T-cell (primary cell): ENCODE measurements at regions not wholly inside any gene's neighbourhood (a gene's known extent, or its start where the extent isn't known, plus 50 kb on each side); places are given as distances from the start of the nearest gene placed in this dataset.

Source experiments
- ATAC-seq, 4 experiments: fragments of 200-7000 bp in 3 of 4; fragments of 150-1000 bp in 1 of 4; cut with Tn5 transposase; replicated peaks in 1 of 4; 1 replicate in 3 of 4; 2 replicates in 1 of 4; pipeline ENCODE4 v1.10.0; 2021; ENCODE audit warnings: moderate library complexity in 3 of 4, mild to moderate bottlenecking in 2 of 4, moderate number of reproducible peaks in 1 of 4
- CTCF ChIA-PET, 2 donors: fragments of 300-600 bp; sonication (Branson Sonifier 250); formaldehyde crosslinking; loops; one replicate each; lab custom pipeline; 2022; ENCODE audit warnings: antibody characterized with exemption in 2 of 2; lab: Charles Lee
- POLR2A ChIA-PET, 2 donors: fragments of 300-600 bp; sonication (Branson Sonifier 250); formaldehyde crosslinking; loops; one replicate each; lab custom pipeline; 2022; ENCODE audit warnings: antibody characterized with exemption in 2 of 2; lab: Charles Lee
- DNase-seq, 35 experiments: peaks; one replicate each; pipeline versions ENCODE4 v3.0.0 to v3.0.0-alpha.2; 2013 to 2023
- H3K27ac ChIP-seq: one replicate; pipeline ENCODE4 v1.5.1; 2013; ENCODE audit warnings: low read length
- H3K27me3 ChIP-seq, 2 experiments: replicated peaks in 1 of 2; 1 replicate in 1 of 2; 2 replicates in 1 of 2; pipeline versions ENCODE4 v1.6.1 to v1.7.0; 2013; ENCODE audit warnings: low read length in 1 of 2, mixed read lengths in 1 of 2; ENCODE audit not compliant: control insufficient read depth in 2 of 2, insufficient read depth in 2 of 2; ENCODE audit errors: extremely low read depth in 1 of 2
- H3K36me3 ChIP-seq, 2 donors: 1 replicate in 1 of 2; 2 replicates in 1 of 2; pipeline versions ENCODE4 v1.6.1 to v1.7.0; 2013; ENCODE audit warnings: low read length in 1 of 2; ENCODE audit not compliant: control insufficient read depth in 2 of 2, insufficient read depth in 1 of 2; ENCODE audit errors: extremely low read depth in 1 of 2
- H3K4me1 ChIP-seq, 2 experiments: 1 replicate in 1 of 2; 2 replicates in 1 of 2; pipeline versions ENCODE4 v1.6.1 to v1.7.0; 2013; ENCODE audit warnings: low read length in 2 of 2, mixed read lengths in 1 of 2; ENCODE audit not compliant: insufficient read depth in 2 of 2, control insufficient read depth in 1 of 2; ENCODE audit errors: extremely low read depth in 1 of 2
- H3K4me3 ChIP-seq, 2 donors: 1 replicate in 1 of 2; 2 replicates in 1 of 2; pipeline versions ENCODE4 v1.5.1 to v1.7.0; 2013; ENCODE audit warnings: mild to moderate bottlenecking in 2 of 2, low read length in 1 of 2, moderate library complexity in 1 of 2; ENCODE audit not compliant: control insufficient read depth in 1 of 2; ENCODE audit errors: extremely low read depth in 1 of 2
- H3K9me3 ChIP-seq: 2 replicates; pipeline ENCODE4 v1.7.0; 2013
- H3K27ac Mint-ChIP-seq, 2 donors: one replicate each; pipeline ENCODE4 v1.8.0; 2020 to 2021; ENCODE audit warnings: mild to moderate bottlenecking in 2 of 2, mixed read lengths in 2 of 2
- H3K27me3 Mint-ChIP-seq, 2 donors: one replicate each; pipeline ENCODE4 v1.8.0; 2021 to 2022; ENCODE audit warnings: mixed read lengths in 2 of 2
- H3K36me3 Mint-ChIP-seq: one replicate; pipeline ENCODE4 v1.8.0; 2021; ENCODE audit warnings: mixed read lengths
- H3K4me1 Mint-ChIP-seq, 3 donors: one replicate each; pipeline ENCODE4 v1.8.0; 2020 to 2022; ENCODE audit warnings: mixed read lengths in 3 of 3, mild to moderate bottlenecking in 1 of 3
- H3K4me3 Mint-ChIP-seq, 3 donors: one replicate each; pipeline ENCODE4 v1.8.0; 2020 to 2022; ENCODE audit warnings: mild to moderate bottlenecking in 3 of 3, mixed read lengths in 3 of 3, moderate library complexity in 3 of 3
- H3K9me3 Mint-ChIP-seq, 3 donors: one replicate each; pipeline ENCODE4 v1.8.0; 2020 to 2022; ENCODE audit warnings: mixed read lengths in 3 of 3
- WGBS: methylation state at CpG from one replicate; pipeline ENCODE4 v1.1.5; 2013; ENCODE audit warnings: missing lambda C conversion rate; ENCODE audit not compliant: insufficient coverage; 5-methylcytosine and 5-hydroxymethylcytosine counted together

- Mint-ChIP-seq H3K27me3 (no peaks in the 10 kb centered on the region), H3K36me3 (no peaks in the 10 kb centered on the region), H3K9me3 (peaks cover 0 to 9% (median 3%) of the 10 kb centered on the region in 3 donors), H3K4me1 (no peaks in the 10 kb centered on the region), H3K4me3 (no peak overlapping the region), H3K27ac (no peak overlapping the region)
- Histone ChIP-seq H3K27ac (no peak overlapping the region), H3K36me3 (no peaks in the 10 kb centered on the region), H3K9me3 (no peaks in the 10 kb centered on the region), H3K27me3 (no peaks in the 10 kb centered on the region), H3K4me3 (no peak overlapping the region), H3K4me1 (no peaks in the 10 kb centered on the region)
- POLR2A ChIA-PET: no interaction called here
- no CpG with 5 or more reads among the region's 2 CpGs for WGBS
- DNase-seq (no peak), ATAC-seq (no peak)
- CTCF ChIA-PET: no interaction called here
Observed at GRCh38 chr12:127716166-127716565, 550.8 kb upstream of the TMEM132C start.

- Mint-ChIP-seq H3K9me3 (peaks cover 0 to 11% (median 3%) of the 10 kb centered on the region in 3 donors), H3K36me3 (no peaks in the 10 kb centered on the region), H3K4me1 (no peaks in the 10 kb centered on the region), H3K4me3 (no peak overlapping the region), H3K27me3 (no peaks in the 10 kb centered on the region), H3K27ac (no peak overlapping the region)
- CTCF ChIA-PET: no interaction called here
- no peak for DNase-seq
- Histone ChIP-seq H3K4me1 (no peaks in the 10 kb centered on the region), H3K27ac (no peak overlapping the region), H3K36me3 (no peaks in the 10 kb centered on the region), H3K27me3 (no peaks in the 10 kb centered on the region), H3K4me3 (no peak overlapping the region), H3K9me3 (no peaks in the 10 kb centered on the region)
- WGBS: 80% methylated on average over 2 of the region's 4 CpGs
- ATAC-seq: no peak
- POLR2A ChIA-PET: no interaction called here
Observed at GRCh38 chr12:127717278-127717677, 549.7 kb upstream of the TMEM132C start.

GRCh38 chr12:127720334-127720733, 546.6 kb upstream of the TMEM132C start:
- no peak overlapping the region for H3K27ac Mint-ChIP-seq
- ATAC-seq: no peak

GRCh38 chr12:127722611-127723010, 544.4 kb upstream of the TMEM132C start:
- H3K4me3 Mint-ChIP-seq: no peak overlapping the region
- H3K4me1 ChIP-seq: no peaks in the 10 kb centered on the region
- POLR2A ChIA-PET: no interaction called here
- ATAC-seq: no peak
- WGBS: 73% methylated on average over 2 of the region's 5 CpGs
- H3K4me1 Mint-ChIP-seq: no peaks in the 10 kb centered on the region
- no peak for DNase-seq
- H3K9me3 Mint-ChIP-seq: peaks cover 2 to 11% (median 4%) of the 10 kb centered on the region in 3 donors
- no peak overlapping the region for H3K27ac Mint-ChIP-seq
- no peaks in the 10 kb centered on the region for H3K36me3 Mint-ChIP-seq
- H3K27me3 ChIP-seq: no peaks in the 10 kb centered on the region
- H3K27me3 Mint-ChIP-seq: no peaks in the 10 kb centered on the region
- H3K4me3 ChIP-seq: no peak overlapping the region
- no peaks in the 10 kb centered on the region for H3K36me3 ChIP-seq
- CTCF ChIA-PET: no interaction called here
- H3K27ac ChIP-seq: no peak overlapping the region
- no peaks in the 10 kb centered on the region for H3K9me3 ChIP-seq

More at GRCh38 chr12:127720334-127720733, 546.6 kb upstream of the TMEM132C start:
- ChIA-PET CTCF (no interaction called here), POLR2A (no interaction called here)
- no peak overlapping the region for H3K4me3 ChIP-seq
- H3K4me1 Mint-ChIP-seq: no peaks in the 10 kb centered on the region
- H3K27me3 Mint-ChIP-seq: no peaks in the 10 kb centered on the region
- H3K4me3 Mint-ChIP-seq: no peak overlapping the region
- no peak overlapping the region for H3K27ac ChIP-seq
- no peak for DNase-seq
- H3K27me3 ChIP-seq: no peaks in the 10 kb centered on the region
- no peaks in the 10 kb centered on the region for H3K4me1 ChIP-seq
- WGBS: 87% methylated on average over 10 of the region's 12 CpGs
- no peaks in the 10 kb centered on the region for H3K36me3 Mint-ChIP-seq
- peaks cover 2 to 17% (median 6%) of the 10 kb centered on the region in 3 donors for H3K9me3 Mint-ChIP-seq
- H3K9me3 ChIP-seq: no peaks in the 10 kb centered on the region
- no peaks in the 10 kb centered on the region for H3K36me3 ChIP-seq

- Mint-ChIP-seq H3K36me3 (no peaks in the 10 kb centered on the region), H3K9me3 (peaks cover 2 to 8% (median 3%) of the 10 kb centered on the region in 3 donors), H3K4me1 (no peaks in the 10 kb centered on the region), H3K27ac (no peak overlapping the region), H3K4me3 (no peak overlapping the region), H3K27me3 (no peaks in the 10 kb centered on the region)
- Histone ChIP-seq H3K27ac (no peak overlapping the region), H3K27me3 (no peaks in the 10 kb centered on the region), H3K4me3 (no peak overlapping the region), H3K4me1 (no peaks in the 10 kb centered on the region), H3K9me3 (no peaks in the 10 kb centered on the region), H3K36me3 (no peaks in the 10 kb centered on the region)
- 80% methylated on average over 2 of the region's 4 CpGs for WGBS
- POLR2A ChIA-PET: no interaction called here
- DNase-seq (no peak), ATAC-seq (no peak)
- CTCF ChIA-PET: no interaction called here
Observed at GRCh38 chr12:127723251-127723650, 543.7 kb upstream of the TMEM132C start.

GRCh38 chr12:127726671-127727315, 540.2 kb upstream of the TMEM132C start:
- ChIA-PET POLR2A (no interaction called here), CTCF (no interaction called here)
- H3K4me1 Mint-ChIP-seq: no peaks in the 10 kb centered on the region
- Histone ChIP-seq H3K36me3 (no peaks in the 10 kb centered on the region), H3K9me3 (no peaks in the 10 kb centered on the region), H3K4me1 (no peaks in the 10 kb centered on the region), H3K27ac (no peak overlapping the region), H3K4me3 (no peak overlapping the region), H3K27me3 (no peaks in the 10 kb centered on the region)
- H3K27ac Mint-ChIP-seq: no peak overlapping the region
- H3K27me3 Mint-ChIP-seq: no peaks in the 10 kb centered on the region
- DNase-seq (no peak), ATAC-seq (no peak)
- WGBS: 62% methylated on average over 5 of the region's 9 CpGs
- H3K4me3 Mint-ChIP-seq: no peak overlapping the region
- H3K9me3 Mint-ChIP-seq: peaks cover 9 to 15% (median 14%) of the 10 kb centered on the region in 3 donors
- H3K36me3 Mint-ChIP-seq: no peaks in the 10 kb centered on the region

GRCh38 chr12:127728285-127728684, 538.7 kb upstream of the TMEM132C start:
- H3K36me3 Mint-ChIP-seq: no peaks in the 10 kb centered on the region
- no peaks in the 10 kb centered on the region for H3K27me3 Mint-ChIP-seq
- H3K9me3 ChIP-seq: no peaks in the 10 kb centered on the region
- H3K27me3 ChIP-seq: no peaks in the 10 kb centered on the region
- H3K27ac Mint-ChIP-seq: no peak overlapping the region
- POLR2A ChIA-PET: no interaction called here
- no peak overlapping the region for H3K4me3 Mint-ChIP-seq
- H3K4me3 ChIP-seq: no peak overlapping the region
- no peak for DNase-seq
- no CpG with 5 or more reads among the region's 3 CpGs for WGBS
- no peaks in the 10 kb centered on the region for H3K4me1 ChIP-seq
- no peak for ATAC-seq
- CTCF ChIA-PET: no interaction called here
- H3K4me1 Mint-ChIP-seq: no peaks in the 10 kb centered on the region
- H3K36me3 ChIP-seq: no peaks in the 10 kb centered on the region
- H3K9me3 Mint-ChIP-seq: peaks cover 11 to 15% (median 12%) of the 10 kb centered on the region in 3 donors
- no peak overlapping the region for H3K27ac ChIP-seq
